ENCODE measurements at regions not wholly inside any gene's neighbourhood (a gene's known extent, or its start where the extent isn't known, plus 50 kb on each side); places are given as distances from the start of the nearest gene placed in this dataset.

- H3K4me1 Mint-ChIP-seq, result no peaks in the 10 kb centered on the region
- ATAC-seq (ENCODE audit: low read depth) (no peak), DNase-seq (no peak)
- H3K36me3 Mint-ChIP-seq (ENCODE audit: low read depth), result no peaks in the 10 kb centered on the region
- no peaks in the 10 kb centered on the region for H3K27me3 Mint-ChIP-seq
- H3K4me3 Mint-ChIP-seq, result no peak overlapping the region
- TF ChIP-seq, protein P1, sequence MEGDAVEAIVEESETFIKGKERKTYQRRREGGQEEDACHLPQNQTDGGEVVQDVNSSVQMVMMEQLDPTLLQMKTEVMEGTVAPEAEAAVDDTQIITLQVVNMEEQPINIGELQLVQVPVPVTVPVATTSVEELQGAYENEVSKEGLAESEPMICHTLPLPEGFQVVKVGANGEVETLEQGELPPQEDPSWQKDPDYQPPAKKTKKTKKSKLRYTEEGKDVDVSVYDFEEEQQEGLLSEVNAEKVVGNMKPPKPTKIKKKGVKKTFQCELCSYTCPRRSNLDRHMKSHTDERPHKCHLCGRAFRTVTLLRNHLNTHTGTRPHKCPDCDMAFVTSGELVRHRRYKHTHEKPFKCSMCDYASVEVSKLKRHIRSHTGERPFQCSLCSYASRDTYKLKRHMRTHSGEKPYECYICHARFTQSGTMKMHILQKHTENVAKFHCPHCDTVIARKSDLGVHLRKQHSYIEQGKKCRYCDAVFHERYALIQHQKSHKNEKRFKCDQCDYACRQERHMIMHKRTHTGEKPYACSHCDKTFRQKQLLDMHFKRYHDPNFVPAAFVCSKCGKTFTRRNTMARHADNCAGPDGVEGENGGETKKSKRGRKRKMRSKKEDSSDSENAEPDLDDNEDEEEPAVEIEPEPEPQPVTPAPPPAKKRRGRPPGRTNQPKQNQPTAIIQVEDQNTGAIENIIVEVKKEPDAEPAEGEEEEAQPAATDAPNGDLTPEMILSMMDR (IDR thresholded peaks at IDR 0.05), result no peak
- no peak overlapping the region for H3K27ac Mint-ChIP-seq
- ChIA-PET CTCF (interaction anchor here (0.6 kb wide), 1 partner anchor 94 kb away, joined by 3 read pairs; no protein-coding TSS in a partner anchor), POLR2A (interaction anchor here (0.7 kb wide), 1 partner anchor 201 kb away, joined by 3 read pairs; no protein-coding TSS in a partner anchor)
- no peaks in the 10 kb centered on the region for H3K9me3 Mint-ChIP-seq
- intact Hi-C loops (cut with micrococcal nuclease), result no loop called here
These were observed 97.4 kb upstream of the TBL1X start for GRCh38 chrX:9367421-9367820.

DNA sequence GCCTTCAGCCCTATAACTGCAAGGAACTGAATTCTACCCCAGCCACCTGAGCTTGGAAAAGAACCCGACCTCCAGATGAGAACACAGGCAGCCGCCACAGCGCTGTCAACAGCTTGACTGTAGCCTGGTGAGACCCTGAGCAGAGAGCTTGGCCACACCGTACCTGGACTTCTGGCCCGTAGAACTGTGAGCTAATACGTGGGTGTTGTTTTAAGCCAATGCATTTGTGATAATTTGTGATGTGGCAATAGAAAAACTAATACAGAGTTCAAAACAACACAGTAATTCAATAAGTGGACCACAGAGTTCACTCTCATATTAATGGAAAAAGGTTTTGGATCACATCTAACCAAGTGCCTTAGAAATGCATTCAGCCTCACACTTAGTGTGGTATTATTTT lies 96.6 kb upstream of the TBL1X start:
- DNase-seq (no peak), ATAC-seq (ENCODE audit: low read depth) (no peak)
- ChIA-PET POLR2A (no interaction called here), CTCF (interaction anchor here (0.6 kb wide), 1 partner anchor 93 kb away, joined by 3 read pairs; no protein-coding TSS in a partner anchor)
- Mint-ChIP-seq H3K4me3 (no peak overlapping the region), H3K9me3 (no peaks in the 10 kb centered on the region), H3K4me1 (no peaks in the 10 kb centered on the region), H3K27me3 (no peaks in the 10 kb centered on the region), H3K36me3 (ENCODE audit: low read depth) (no peaks in the 10 kb centered on the region), H3K27ac (no peak overlapping the region)
- TF ChIP-seq, protein P1 (IDR thresholded peaks at IDR 0.05), result no peak
- intact Hi-C loops (cut with micrococcal nuclease), result no loop called here

DNA sequence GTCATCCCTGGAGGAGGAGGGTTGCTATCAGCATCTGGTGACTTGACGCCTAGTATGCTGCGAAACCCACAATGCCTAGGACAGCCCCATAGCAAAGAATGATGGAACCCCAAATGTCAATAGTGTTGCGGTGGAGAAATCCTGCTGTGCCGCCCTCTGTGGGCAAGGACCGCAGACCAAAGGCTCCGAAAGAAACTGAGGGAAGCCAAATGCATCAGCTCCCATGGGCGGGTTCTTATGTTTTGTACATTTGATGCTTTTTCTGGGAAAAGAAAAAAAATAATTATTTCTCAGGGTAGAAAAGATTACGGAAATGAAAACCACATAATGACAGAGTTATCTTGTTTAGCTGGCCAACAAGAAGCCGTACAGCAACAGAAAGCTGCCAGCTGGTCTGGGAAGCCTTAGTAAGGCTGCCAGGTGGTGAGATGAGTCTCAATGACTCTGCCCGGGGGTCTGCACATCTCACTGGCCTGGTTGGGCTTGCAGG lies 95.0 kb upstream of the TBL1X start:
- ChIA-PET CTCF (no interaction called here), POLR2A (no interaction called here)
- Mint-ChIP-seq H3K4me3 (no peak overlapping the region), H3K27ac (no peak overlapping the region), H3K4me1 (no peaks in the 10 kb centered on the region), H3K27me3 (no peaks in the 10 kb centered on the region), H3K36me3 (ENCODE audit: low read depth) (no peaks in the 10 kb centered on the region), H3K9me3 (no peaks in the 10 kb centered on the region)
- TF ChIP-seq, protein P1 (IDR thresholded peaks at IDR 0.05), result no peak
- ATAC-seq (ENCODE audit: low read depth), result no peak
- intact Hi-C loops (cut with micrococcal nuclease), result no loop called here
- no peak for DNase-seq

DNA sequence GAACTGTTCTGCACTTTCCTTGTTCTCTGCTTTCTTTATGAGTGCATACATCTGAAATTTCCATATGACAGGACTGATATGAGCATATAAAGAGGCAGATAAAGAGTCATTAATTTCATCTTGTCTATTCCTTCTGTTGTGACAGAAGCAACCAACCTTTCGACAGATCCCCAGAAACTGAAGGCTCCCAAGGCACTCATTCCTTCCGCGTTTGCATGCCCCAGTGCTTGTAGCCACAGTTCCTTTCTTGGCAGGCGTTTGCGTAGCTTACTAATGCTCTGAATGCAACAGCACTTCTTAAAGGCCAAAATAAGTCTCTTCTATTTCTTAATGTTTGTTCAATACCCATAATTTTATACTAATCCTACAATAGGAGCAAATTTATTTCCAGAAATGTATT lies 94.0 kb upstream of the TBL1X start:
- Mint-ChIP-seq H3K9me3 (no peaks in the 10 kb centered on the region), H3K36me3 (ENCODE audit: low read depth) (no peaks in the 10 kb centered on the region), H3K27ac (no peak overlapping the region), H3K27me3 (no peaks in the 10 kb centered on the region), H3K4me3 (no peak overlapping the region), H3K4me1 (no peaks in the 10 kb centered on the region)
- no peak for DNase-seq
- ChIA-PET POLR2A (no interaction called here), CTCF (no interaction called here)
- TF ChIP-seq, protein P1 (IDR thresholded peaks at IDR 0.05), result no peak
- ATAC-seq (ENCODE audit: low read depth), result no peak
- intact Hi-C loops (cut with micrococcal nuclease), result no loop called here

DNA sequence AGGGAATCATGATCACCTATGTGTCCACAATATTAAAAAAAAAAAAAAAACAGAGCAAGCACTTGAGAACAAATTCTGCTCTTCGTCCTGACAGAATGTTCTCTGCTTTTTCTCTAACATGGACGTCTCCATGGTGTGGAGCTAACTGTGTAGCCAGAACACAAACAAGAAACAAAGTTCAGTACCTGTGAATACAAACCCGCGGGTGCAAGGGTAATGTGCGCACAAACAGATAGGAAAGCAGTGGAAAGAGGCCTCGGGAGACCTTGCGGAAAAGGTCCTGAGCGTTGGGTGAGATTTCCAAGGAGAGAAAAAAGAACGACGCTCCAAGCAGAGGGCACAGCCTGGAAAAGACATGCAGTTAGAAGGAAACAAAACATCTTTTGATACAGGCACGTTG lies 92.0 kb upstream of the TBL1X start:
- Mint-ChIP-seq H3K27ac (no peak overlapping the region), H3K4me3 (no peak overlapping the region), H3K4me1 (no peaks in the 10 kb centered on the region), H3K36me3 (ENCODE audit: low read depth) (no peaks in the 10 kb centered on the region), H3K9me3 (no peaks in the 10 kb centered on the region), H3K27me3 (no peaks in the 10 kb centered on the region)
- intact Hi-C loops (cut with micrococcal nuclease), result no loop called here
- ATAC-seq (ENCODE audit: low read depth) (no peak), DNase-seq (no peak)
- TF ChIP-seq, protein P1 (IDR thresholded peaks at IDR 0.05), result no peak
- ChIA-PET CTCF (no interaction called here), POLR2A (interaction anchor here (0.7 kb wide), 1 partner anchor 41 kb away, joined by 4 read pairs; no protein-coding TSS in a partner anchor)

Data from activated B cell treated with CpG ODN at 0.5 μM for 24 hours (primary cell).